Endothelial cell of umbilical vein (primary cell): ENCODE measurements at regions not wholly inside any gene's neighbourhood (a gene's known extent, or its start where the extent isn't known, plus 50 kb on each side); places are given as distances from the start of the nearest gene placed in this dataset.

Experiments used
- BruUV-seq: library from RNA; stranded (reverse); fragments of 400-500 nt; replicated peaks from 2 replicates; lab custom pipeline; 2021; lab: Mats Ljungman, UMichigan
- CTCF ChIA-PET: fragments of 300-600, 350-600 bp; sonication (Branson Sonifier 250); formaldehyde crosslinking; loops from one replicate; lab custom pipeline; 2021; ENCODE audit warnings: antibody characterized with exemption, inconsistent platforms; lab: Charles Lee
- POLR2A ChIA-PET: fragments of 300-600, 350-600 bp; sonication (Branson Sonifier 250); formaldehyde crosslinking; loops from one replicate; lab custom pipeline; 2021; ENCODE audit warnings: antibody characterized with exemption, inconsistent platforms; lab: Charles Lee
- DNase-seq: peaks from one replicate; pipeline ENCODE4 v3.0.0-alpha.2; 2011; ENCODE audit warnings: low read depth, low spot score
- FAIRE-seq: peaks from 2 replicates; lab custom pipeline; 2011; peaks lifted over from hg19 to GRCh38; lab: Jason Lieb, UNC
- H2AFZ ChIP-seq: 2 replicates; pipeline ENCODE4 v1.6.0; 2012; ENCODE audit warnings: low read depth, low read length, control low read depth, inconsistent platforms
- H3K27ac ChIP-seq: 2 replicates; pipeline ENCODE4 v1.5.1; 2011; ENCODE audit warnings: low read depth, mild to moderate bottlenecking, control low read depth, low read length, moderate library complexity; ENCODE audit not compliant: insufficient read depth
- H3K27me3 ChIP-seq, 2 experiments: 2 replicates each; pipeline versions ENCODE4 v1.6.0 to v1.6.1; 2011; ENCODE audit warnings: low read length in 2 of 2, mixed read lengths in 1 of 2; ENCODE audit not compliant: control insufficient read depth in 2 of 2, insufficient read depth in 2 of 2
- H3K36me3 ChIP-seq, 2 experiments: 2 replicates in 1 of 2; 3 replicates in 1 of 2; pipeline ENCODE4 v1.5.1; 2011; ENCODE audit warnings: low read length in 2 of 2, mild to moderate bottlenecking in 1 of 2, moderate library complexity in 1 of 2; ENCODE audit not compliant: control insufficient read depth in 2 of 2, insufficient read depth in 2 of 2; ENCODE audit errors: extremely low read depth in 1 of 2
- H3K4me1 ChIP-seq: 3 replicates; pipeline ENCODE4 v1.5.1; 2011; ENCODE audit warnings: mild to moderate bottlenecking, low read length; ENCODE audit not compliant: control insufficient read depth, insufficient read depth; ENCODE audit errors: extremely low read depth
- H3K4me2 ChIP-seq: 2 replicates; pipeline ENCODE4 v1.6.1; 2011; ENCODE audit warnings: low read length, control low read depth, mixed read lengths; ENCODE audit not compliant: insufficient read depth
- H3K4me3 ChIP-seq, 3 experiments: fragments of 200-600 bp in 1 of 3; sonication (generic), shearing (Covaris generic) in 1 of 3; replicated peaks in 1 of 3; 2 replicates each; pipeline ENCODE4 v1.5.1; 2011 to 2016; ENCODE audit warnings: control low read depth in 3 of 3, low read length in 3 of 3, mild to moderate bottlenecking in 2 of 3, inconsistent platforms in 1 of 3, low read depth in 1 of 3, moderate library complexity in 1 of 3; ENCODE audit not compliant: insufficient read depth in 1 of 3
- H3K79me2 ChIP-seq: 2 replicates; pipeline ENCODE4 v1.6.0; 2012; ENCODE audit warnings: low read length, inconsistent platforms; ENCODE audit not compliant: control insufficient read depth, insufficient read depth
- H3K9ac ChIP-seq: replicated peaks from 2 replicates; pipeline ENCODE3; 2011; ENCODE audit warnings: low read length, control low read depth; ENCODE audit not compliant: insufficient read depth; ENCODE audit errors: extremely low read depth
- H3K9me1 ChIP-seq: replicated peaks from 3 replicates; pipeline ENCODE4 v1.6.0; 2011; ENCODE audit warnings: mild to moderate bottlenecking, low read length; ENCODE audit not compliant: control insufficient read depth, insufficient read depth; ENCODE audit errors: extremely low read depth
- H3K9me3 ChIP-seq: replicated peaks from 2 replicates; pipeline ENCODE4 v1.5.1; 2012; ENCODE audit warnings: low read length, inconsistent platforms; ENCODE audit not compliant: control insufficient read depth, insufficient read depth
- H4K20me1 ChIP-seq: replicated peaks from 2 replicates; pipeline ENCODE3; 2011; ENCODE audit warnings: mild to moderate bottlenecking, low read length; ENCODE audit not compliant: control insufficient read depth, insufficient read depth; ENCODE audit errors: extremely low read depth
- CTCF ChIP-seq, 2 donors: IDR thresholded peaks; 1 replicate in 1 of 2; 2 replicates in 1 of 2; pipeline ENCODE4 v1.5.1; 2011; ENCODE audit warnings: low read length in 2 of 2, mild to moderate bottlenecking in 2 of 2, moderate library complexity in 2 of 2, control low read depth in 1 of 2, inconsistent platforms in 1 of 2, low read depth in 1 of 2; ENCODE audit not compliant: insufficient read depth in 1 of 2; ENCODE audit errors: extremely low read depth in 1 of 2
- EZH2 ChIP-seq: IDR thresholded peaks from 2 replicates; pipeline ENCODE4 v1.6.1; 2012; ENCODE audit warnings: borderline replicate concordance, low read depth, mild to moderate bottlenecking, moderate library complexity, low read length, inconsistent platforms; ENCODE audit not compliant: severe bottlenecking
- FOS ChIP-seq: IDR thresholded peaks from 2 replicates; pipeline ENCODE4 v1.6.1; 2011; ENCODE audit warnings: mild to moderate bottlenecking, low read length, moderate library complexity, borderline replicate concordance; ENCODE audit not compliant: insufficient read depth
- GATA2 ChIP-seq: IDR thresholded peaks from 2 replicates; pipeline ENCODE4 v1.7.0; 2011; ENCODE audit warnings: low read depth, mild to moderate bottlenecking, moderate library complexity, mixed read lengths, low read length; ENCODE audit not compliant: insufficient read length, insufficient read depth
- JUN ChIP-seq: IDR thresholded peaks from 2 replicates; pipeline ENCODE4 v1.6.1; 2011; ENCODE audit warnings: borderline replicate concordance, low read depth; ENCODE audit not compliant: insufficient read length, insufficient read depth
- MAX ChIP-seq: IDR thresholded peaks from 2 replicates; pipeline ENCODE4 v1.6.1; 2011; ENCODE audit not compliant: insufficient read depth, insufficient read length
- MYC ChIP-seq: IDR thresholded peaks from one replicate; pipeline ENCODE4 v1.6.1; 2011; ENCODE audit warnings: mild to moderate bottlenecking, low read depth, low read length
- POLR2A ChIP-seq: IDR thresholded peaks from 2 replicates; pipeline ENCODE4 v1.6.1; 2012; ENCODE audit warnings: low read depth, mild to moderate bottlenecking, control low read depth, low read length
- POLR2AphosphoS5 ChIP-seq: IDR thresholded peaks from 2 replicates; pipeline ENCODE4 v1.6.1; 2012; ENCODE audit warnings: low read depth, mild to moderate bottlenecking, control low read depth, low read length, moderate library complexity; ENCODE audit not compliant: insufficient read depth
- dilution Hi-C: fragments of 300-500 bp; cut with MboI; formaldehyde crosslinking; loops from one replicate; pipeline ENCODE4 v1.15.0; 2019; ENCODE audit warnings: low sequenced_read_pairs; ENCODE audit not compliant: extremely low pct_ligation_motif_present
- intact Hi-C: fragments of 100-400 bp; cut with micrococcal nuclease; formaldehyde crosslinking; loops from one replicate; pipeline ENCODE4 v1.10.0; 2022

DNA sequence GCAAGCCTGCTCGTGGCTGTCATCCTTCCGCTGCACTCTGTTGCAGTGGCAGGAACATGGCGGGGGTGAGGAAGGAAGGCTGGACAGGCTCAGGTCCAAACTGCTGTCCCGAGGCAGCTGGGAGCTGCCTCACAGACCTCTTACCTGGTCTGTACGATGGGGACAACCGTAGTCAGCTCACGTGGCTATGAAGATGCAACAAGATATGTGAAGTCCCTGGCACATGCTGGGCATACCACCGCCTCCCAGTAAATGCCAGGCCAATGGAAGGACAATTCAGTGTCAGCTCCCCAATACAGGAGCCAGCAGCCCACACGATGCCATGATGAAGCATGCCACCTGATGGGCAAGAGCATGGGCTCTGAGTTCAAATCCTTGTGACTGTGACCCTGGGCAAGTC lies 344.4 kb downstream of the CYRIA start:
- no TSS peak for BruUV-seq
- CTCF ChIA-PET: no interaction called here
- dilution Hi-C loops: no loop called here

More for the DNA sequence above, 344.4 kb downstream of the CYRIA start:
- Histone ChIP-seq H3K9me3 (peaks cover 2% of the 10 kb centered on the region), H4K20me1 (no peaks in the 10 kb centered on the region), H3K36me3 (no peaks in the 10 kb centered on the region), H3K4me2 (no peak overlapping the region), H3K4me3 (no peak overlapping the region), H3K27me3 (no peaks in the 10 kb centered on the region), H3K9ac (no peak overlapping the region), H3K27ac (no peak overlapping the region), H2AFZ (no peak overlapping the region), H3K4me1 (no peaks in the 10 kb centered on the region), H3K79me2 (no peaks in the 10 kb centered on the region), H3K9me1 (no peaks in the 10 kb centered on the region)
- POLR2A ChIA-PET: no interaction called here
- FAIRE-seq (no peak), DNase-seq (no peak)
- intact Hi-C loops: no loop called here
- TF ChIP-seq MAX (no peak), CTCF (IDR thresholded peaks at IDR 0.05; ENCODE audit: extremely low read depth in 1 of 2, insufficient read depth in 1 of 2, low read depth in 1 of 2, low read length in 2 of 2) (no peak), EZH2 (no peak), GATA2 (no peak), POLR2AphosphoS5 (no peak), FOS (no peak), JUN (no peak), POLR2A (no peak), MYC (no peak)
